HG03432 (cell line): ENCODE measurements at regions not wholly inside any gene's neighbourhood (a gene's known extent, or its start where the extent isn't known, plus 50 kb on each side); places are given as distances from the start of the nearest gene placed in this dataset.

Source experiments
- ATAC-seq: cut with Tn5 transposase; IDR thresholded peaks from one replicate; pipeline ENCODE4 v1.9.1; 2021; ENCODE audit warnings: mild to moderate bottlenecking, moderate library complexity; ENCODE audit not compliant: unreplicated experiment

GRCh38 chr20:22506827-22507226, 77.5 kb downstream of the FOXA2 start:
- ATAC-seq = no peak

DNA sequence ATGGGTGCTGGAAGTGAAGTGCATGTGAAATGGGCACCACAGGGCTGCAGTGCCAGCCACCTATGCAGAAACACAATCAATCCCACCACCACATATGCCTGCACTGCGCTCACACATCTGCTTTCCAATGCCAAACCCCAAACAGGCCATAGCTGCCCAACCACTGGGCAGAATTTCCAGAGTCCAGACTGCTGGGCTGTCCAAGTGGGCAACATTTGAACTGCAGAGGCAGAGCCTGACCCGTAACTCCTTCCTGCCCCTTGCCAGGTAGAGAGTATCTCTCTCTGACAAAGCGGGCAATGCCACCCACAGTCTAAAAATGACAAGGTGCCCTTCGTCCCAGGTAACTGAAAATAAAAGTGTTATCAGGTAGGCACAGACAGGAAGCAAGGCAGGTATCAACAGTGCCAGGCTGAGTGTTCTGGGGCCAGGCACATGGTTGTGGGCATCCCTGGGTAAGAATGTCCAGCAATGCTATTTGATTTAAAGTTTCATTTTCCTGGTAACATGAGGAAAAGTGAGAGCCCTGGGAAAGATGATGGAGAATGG, 79.5 kb downstream of the FOXA2 start:
- no peak for ATAC-seq

DNA sequence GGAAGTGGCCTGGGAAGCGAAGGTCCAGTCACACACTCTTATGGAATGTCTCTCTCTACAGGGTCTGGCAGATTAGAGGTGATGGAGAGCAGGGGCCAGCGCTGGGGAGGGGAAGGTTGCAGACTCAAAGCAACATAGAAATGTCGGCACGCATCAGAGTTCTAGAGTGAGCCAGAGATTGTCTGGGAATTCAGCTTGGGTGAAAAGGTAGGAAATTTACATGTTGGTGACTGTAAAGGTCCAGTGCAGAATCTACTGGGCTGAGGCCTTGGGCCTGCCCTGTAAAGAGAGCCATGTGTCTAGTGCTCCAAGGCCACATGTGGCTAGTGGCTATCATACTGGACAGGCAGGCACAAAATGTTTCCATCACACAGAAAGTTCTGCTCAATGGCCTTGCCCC, 80.8 kb downstream of the FOXA2 start:
- ATAC-seq = no peak

GRCh38 chr20:22502731-22503191, 81.6 kb downstream of the FOXA2 start:
- no peak for ATAC-seq

- ATAC-seq = no peak
Observed at GRCh38 chr20:22501566-22502344, 82.6 kb downstream of the FOXA2 start.

DNA sequence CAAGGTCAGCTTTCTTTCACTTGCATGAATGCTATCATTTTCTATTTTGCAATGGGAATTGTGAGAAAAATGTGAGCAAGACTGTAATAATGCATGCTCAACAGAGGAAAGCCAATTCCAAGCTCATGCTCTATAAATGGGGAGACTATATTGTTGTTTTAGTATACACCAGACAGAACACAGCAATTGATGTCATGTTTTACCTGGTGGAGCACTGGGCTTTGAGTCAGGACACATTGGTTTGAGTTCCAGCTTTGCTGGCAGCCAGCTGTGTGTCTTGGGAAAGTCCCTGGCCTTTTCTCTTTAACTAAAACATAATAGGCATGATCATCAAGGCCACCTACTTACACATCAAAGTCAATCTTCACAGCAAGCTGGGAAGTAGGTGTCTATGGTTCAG, 83.3 kb downstream of the FOXA2 start:
- ATAC-seq = no peak

DNA sequence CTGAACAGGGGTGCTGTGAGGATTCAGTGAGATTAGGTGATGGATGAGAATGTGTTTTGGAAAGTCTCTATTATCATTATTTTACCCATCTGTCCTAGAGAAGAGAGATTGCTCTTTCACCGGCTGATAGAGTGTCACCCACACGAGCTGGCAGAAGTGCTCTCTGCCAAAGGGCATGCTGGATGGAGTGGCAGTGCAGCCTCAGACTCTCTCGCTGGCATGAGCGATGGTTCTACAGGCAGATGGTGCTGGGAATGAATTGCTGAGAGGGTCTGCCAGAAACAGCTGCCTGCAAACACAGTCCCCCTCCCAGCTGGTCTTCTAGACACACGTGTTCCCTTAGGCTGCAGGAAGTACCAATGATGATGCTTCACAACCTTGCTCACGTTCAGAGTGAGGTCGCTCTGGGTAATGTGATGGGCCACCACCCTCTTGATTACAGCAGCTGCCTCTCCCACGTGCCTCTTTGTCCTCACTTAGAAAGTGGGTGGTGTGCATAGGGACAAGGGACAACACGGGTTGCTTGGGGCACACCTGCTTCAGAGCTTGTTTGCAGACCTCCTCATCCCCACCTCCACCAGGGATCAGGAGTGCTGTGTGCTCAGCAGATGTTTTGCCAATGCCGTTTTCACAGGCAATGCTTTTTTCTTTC, 84.7 kb downstream of the FOXA2 start:
- no peak for ATAC-seq

- ATAC-seq = no peak
Observed at GRCh38 chr20:22496817-22497216, 87.6 kb downstream of the FOXA2 start.

GRCh38 chr20:22495789-22496188, 88.6 kb downstream of the FOXA2 start:
- ATAC-seq = no peak

GRCh38 chr20:22495172-22495571, 89.2 kb downstream of the FOXA2 start:
- no peak for ATAC-seq

DNA sequence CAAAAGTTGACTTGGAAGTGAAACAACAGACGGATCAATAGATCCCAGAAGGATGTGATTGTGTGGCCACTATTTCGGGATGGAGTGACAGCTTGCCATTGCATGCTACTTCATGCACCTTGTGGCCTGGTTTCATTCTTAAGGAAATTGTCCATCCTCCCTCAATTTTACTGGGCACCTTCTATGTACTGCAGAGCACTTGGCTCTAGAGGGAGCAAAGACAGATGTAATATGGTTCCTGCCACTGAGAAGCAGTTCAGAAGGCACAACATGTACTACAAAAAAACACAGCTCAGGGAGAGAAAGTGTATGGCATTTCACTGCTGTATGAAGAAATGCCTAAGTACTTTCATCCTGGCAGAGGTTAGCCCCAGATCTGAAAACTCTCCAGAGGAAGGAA, 91.9 kb downstream of the FOXA2 start:
- ATAC-seq = no peak

GRCh38 chr20:22491194-22491505, 93.2 kb downstream of the FOXA2 start:
- no peak for ATAC-seq

DNA sequence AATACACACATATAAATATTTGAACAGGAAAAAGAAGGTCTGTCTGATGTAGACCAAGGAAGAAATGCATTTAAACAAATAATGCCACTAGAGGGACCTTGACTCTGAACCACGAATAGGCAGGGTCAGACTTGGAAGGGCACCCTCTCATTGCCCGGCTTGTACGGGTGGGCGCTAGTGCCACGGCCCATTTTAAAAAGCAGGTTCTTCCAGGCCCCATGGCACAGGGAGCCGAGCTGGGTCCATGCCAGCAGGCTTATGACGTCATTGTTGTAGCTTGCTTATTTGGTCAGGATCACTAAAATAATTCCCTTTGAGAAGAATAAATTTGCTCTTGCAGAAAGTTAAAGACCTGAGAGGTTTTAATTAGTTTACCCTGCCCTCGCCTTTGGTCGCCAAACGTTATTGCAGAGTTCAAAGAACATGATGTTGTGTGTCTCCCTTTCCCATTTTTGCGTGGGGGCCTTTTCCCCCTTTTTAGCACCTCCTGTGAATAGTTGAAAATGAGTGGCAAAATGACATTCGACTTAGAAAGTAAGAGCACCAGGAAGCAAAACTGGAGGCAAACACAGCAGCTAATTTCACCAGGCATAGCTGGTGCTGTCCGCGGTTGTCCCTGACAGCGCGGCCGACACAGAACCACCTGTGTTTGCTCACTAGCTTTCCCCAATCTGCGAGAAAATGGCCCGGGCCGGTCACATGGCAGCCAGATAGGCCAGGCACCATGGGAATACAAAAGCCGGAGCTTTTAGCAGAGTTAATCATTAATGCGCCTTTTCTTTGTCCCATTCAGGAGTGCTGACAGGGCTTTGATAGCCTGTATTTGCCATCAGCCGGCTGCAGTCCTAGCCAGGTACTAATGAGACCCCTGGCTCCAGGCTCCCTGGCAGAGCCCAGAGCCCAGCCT, 93.8 kb downstream of the FOXA2 start:
- ATAC-seq = no peak

DNA sequence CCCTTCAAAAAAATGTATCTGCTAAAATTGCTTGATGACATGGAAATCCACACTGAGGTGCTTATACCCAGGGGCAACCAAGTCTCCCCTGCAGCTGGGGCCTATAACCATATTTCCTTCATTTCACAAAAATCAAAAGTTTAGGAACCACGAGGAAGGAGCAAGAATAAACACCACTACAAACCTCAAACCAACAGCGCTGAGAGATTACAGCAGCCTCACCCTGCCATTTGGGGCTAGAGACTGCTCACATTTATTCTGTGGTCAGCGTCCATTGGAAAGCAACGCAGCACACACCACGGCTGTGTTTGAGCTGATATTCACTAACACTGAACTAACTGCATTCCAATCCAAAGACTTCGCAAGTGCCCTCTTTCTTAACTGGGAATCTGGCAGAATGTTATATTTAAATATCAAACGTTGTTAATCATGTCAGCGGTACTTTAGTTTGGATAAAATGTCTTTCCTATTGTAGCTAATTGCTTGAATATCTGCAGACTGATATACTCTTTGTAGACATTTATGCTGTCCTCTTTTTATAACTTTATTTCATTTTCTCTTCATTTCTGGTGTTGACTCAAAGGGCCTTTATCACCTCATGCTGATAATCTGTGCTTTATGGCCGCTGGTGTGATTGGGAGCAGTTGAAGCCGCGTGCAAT, 94.6 kb downstream of the FOXA2 start:
- no peak for ATAC-seq

DNA sequence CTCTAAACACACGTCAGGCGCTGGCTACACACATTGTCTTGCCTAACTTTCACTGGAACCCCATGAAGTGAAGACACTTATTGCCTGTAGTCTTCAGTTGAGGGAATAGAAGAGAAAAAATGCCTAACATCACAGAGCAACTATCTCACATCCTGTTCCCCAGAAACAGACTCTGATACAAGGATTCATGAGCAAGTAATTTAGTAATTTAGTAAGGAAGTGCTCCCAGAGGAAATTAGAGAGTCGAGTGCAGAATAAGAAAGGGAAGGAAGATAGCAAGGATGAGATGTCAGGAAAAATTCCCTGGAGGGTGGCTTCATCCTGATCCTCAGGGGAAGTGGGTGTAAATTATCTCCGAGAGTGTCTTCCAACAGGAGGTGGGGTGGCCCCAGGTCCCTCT, 104.0 kb downstream of the FOXA2 start:
- ATAC-seq = no peak

GRCh38 chr20:22475662-22476061, 108.7 kb downstream of the FOXA2 start:
- ATAC-seq = peak; percentile 97

DNA sequence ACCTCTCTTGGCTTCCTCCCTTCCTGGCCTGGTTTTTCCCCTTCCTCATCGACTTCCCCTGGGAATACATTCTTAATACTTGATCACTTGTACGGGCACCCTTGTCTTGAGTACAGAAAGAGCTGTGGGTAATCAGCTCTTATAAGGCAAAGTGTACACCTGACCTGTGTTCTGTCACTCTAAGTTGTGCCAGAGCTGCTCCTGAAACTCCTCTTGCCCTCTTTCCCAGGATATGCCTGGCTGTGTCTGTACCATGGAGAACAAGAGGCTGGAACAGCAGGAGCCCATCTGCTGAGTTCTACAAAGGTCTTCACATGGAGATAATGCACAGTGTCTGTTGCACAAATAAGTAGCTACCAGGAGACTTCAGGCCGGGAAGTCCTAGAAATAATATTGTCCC, 110.1 kb downstream of the FOXA2 start:
- no peak for ATAC-seq

- ATAC-seq = no peak
Observed at GRCh38 chr20:22473293-22473692, 111.1 kb downstream of the FOXA2 start.

- ATAC-seq = no peak
Observed at GRCh38 chr20:22472447-22473100, 111.8 kb downstream of the FOXA2 start.

DNA sequence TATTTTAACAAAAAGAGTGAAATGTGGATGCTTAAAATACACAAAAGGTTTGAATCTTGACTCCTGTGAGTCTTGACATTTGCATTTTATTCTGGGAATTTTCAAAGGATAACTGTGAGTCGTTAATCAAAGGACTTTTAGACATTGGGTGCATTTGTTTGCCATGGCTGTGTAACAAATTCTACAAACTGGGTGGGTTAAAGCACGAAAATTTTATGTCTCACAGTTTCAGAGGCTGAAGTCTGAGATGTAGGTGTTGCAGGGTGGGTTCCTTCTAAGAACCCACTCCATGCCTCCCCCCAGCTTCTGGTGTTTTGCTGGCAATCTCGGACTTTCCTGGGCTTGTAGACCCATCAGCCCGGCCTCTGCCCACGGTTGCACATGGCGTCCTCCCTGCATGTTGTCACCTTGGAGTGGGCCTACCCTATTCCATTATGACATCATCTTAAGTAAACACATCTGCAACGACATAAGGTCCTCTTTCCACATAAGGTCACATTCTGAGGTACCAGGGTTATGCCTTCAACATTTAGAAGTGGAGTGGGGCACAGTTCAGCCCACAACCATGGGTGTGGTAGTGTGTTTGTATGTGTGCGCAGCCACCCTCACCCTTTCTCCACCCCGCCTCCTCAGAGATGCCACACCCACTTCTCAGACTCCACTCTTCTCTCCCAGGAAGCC, 113.1 kb downstream of the FOXA2 start:
- no peak for ATAC-seq
